ENCODE measurements at regions not wholly inside any gene's neighbourhood (a gene's known extent, or its start where the extent isn't known, plus 50 kb on each side); places are given as distances from the start of the nearest gene placed in this dataset.
A peak's percentile ranks its signal among the peaks of the same experiment; 100 is the strongest.
"Not testable (repeated sequence)": the region's sequence is repeated elsewhere in the genome, so short reads cannot be mapped to it uniquely, and the experiment has no call there.

DNA sequence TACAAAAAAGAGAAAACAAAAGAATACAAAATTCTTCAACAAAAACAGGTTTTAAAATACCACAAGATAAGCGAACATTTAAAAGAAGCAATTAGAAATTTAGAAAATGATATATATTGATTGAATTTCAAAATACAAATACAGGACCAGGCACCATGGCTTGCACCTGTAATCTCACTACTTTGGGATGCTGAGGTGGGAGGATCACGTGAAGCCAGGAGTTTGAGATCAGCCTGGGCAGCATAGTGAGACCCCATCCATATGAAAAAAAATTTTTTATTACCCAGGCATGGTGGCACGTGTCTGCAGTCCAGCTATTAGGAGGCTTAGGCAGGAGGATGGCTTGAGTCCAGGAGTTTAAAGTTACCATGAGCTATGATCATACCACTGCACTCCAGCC is 109.9 kb upstream of the SLC30A5 start:
- DNase-seq (ENCODE audit: low read depth), result no peak

DNA sequence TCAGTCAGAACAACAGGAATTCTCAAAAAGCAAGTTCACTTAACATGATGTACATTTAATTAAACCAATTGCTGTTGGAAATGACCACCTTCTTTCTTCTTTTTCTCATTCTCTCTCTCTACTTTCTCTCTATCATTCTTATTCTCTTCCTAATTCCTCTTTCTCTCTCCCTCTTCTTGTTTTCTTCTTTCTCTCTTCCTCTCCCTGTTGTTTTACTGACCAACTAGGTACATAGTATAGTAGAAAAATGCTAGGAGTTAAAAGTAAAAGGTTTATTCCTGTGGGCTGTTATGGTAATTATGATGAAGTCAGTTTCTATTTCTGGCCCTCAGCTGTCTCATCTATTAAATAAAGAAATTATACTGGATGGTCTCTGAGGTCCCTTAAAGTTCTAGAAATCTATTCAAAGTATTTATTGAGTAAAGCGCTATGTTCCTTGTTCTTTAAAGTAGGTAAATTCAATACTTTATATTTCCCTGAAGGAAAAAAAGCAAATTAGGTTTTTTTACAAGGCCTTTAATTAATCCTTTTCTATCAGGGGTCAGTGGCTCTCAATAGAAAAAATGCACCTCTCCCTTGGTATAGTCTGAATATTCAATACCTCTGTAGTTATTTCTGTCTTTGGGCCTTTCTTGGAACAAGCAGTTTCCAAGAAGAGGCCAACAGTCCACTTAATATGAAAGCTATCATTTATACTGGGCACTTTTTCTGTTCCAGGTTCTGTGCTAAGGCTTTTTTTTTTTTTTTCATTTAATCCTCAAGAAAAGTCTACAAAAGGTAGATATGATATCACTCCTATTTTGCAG is 102.3 kb upstream of the SLC30A5 start:
- no peak for DNase-seq (ENCODE audit: low read depth)

DNA sequence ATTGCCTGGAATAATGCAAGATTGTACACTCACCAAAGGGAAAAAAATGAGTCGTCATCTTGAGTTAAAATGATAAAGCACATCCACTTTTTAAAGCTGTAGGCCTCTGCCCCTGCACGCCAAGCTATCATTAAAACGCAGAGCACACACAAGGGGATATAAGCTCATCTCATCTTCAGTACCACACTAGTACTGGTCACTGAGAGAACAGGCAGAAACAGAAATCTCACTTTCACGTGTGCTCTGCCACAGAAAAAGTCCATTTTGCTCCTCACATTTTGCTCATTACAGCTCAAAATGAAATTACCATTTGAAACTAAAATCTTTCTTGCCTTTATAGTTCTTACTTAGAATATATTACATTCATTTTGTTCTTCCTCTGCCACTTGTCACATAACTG is 99.2 kb upstream of the SLC30A5 start:
- DNase-seq (ENCODE audit: low read depth), result no peak

DNA sequence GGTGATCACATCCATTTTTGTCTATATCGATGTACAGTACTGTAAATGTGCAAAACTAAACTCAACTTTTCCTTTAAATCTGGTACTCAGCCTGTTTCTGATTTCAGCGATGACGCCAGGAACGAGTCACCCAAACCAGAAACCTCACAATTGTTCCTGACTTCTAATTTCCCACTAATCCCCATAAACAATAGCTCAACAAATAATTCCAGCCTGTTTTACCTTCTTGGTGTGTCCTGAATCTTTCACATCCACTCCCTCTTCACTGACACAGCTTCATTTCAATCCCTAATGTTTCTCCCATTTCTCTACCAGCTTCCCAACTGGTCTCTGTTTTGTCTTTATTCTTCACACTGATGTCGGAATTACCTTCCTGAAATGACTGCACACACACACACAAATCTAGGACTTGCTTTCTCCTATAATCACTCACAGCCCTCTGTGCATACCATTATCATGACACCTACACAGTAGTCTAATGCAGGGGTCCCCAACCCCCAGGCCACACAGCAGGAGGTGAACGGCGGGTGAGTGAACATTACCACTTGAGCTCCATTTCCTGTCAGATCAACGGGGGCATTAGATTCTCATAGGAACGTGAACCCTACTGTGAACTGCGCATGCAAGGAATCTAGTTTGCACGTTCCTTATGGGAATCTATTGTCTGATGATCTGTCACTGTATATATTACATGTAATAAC is 97.8 kb upstream of the SLC30A5 start:
- DNase-seq (ENCODE audit: low read depth), result no peak

DNA sequence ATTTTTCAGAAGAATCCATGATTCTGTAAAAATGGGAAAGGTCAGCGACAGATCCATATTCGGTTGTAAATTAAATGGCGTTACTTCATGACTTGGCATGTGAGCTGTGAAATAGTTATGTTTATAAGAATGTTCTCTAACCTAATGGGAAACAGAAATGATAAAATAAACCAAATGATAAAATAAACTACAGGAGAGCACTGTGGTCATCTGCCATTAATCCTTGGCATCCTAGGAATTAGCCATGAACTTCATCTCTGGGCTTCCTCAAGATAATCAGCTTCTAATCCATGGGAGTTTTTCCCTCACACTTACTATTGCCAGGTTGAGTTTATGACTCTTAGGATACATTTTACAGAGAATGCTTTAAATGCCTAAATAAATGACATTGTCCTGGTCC is 94.6 kb upstream of the SLC30A5 start:
- no peak for DNase-seq (ENCODE audit: low read depth)

DNA sequence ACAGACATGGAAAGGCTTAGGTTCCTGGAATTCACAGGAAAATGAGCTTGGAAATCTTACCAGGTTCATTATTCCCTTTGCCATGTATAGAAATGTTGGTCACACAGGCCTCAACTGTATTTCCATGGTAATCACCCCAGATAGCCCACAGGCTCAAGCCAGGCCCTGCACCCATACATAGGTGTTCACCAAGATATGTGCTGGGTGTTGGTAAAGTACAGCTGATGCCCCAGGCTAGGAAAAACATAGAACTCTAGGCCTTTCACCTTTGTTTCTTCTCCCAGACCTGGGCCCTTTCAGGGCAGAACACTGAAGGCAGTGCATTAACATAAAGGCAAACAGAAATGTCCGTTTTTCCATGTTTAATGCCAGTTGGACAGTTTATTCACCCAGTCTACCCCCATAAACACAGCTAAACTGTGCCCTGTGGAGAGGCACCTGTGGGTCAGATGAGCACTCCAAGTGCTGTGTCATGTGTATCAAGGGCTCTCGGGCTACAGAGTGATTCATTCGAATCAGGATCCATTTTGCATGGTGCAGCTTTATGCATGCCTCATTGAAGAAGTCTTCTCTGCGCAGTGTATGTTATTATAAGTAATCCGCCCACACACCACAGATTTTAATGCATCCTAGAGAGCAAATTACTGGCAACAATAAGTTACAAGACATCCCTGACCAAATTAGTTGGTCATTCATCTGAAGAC is 93.4 kb upstream of the SLC30A5 start:
- DNase-seq (ENCODE audit: low read depth), result no peak

DNA sequence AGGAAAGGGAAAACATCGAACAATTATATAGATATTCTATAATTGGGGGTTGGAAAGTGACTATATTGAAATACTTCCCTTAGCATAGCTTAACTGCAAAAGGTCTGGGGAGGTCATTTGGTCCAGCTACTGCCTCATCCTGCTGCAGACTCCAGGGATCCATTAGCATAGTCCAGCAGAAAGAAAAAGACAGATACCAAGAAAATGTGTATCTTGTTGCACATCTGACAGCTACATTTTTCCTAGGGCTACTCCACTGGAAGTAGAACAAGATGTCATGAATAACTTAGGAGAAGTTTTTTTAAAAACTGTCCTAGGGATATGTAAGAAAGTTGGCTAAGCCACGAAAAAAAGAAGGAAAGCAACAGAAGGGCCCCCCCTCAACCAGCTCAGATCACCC is 92.9 kb upstream of the SLC30A5 start:
- DNase-seq (ENCODE audit: low read depth), result no peak

DNA sequence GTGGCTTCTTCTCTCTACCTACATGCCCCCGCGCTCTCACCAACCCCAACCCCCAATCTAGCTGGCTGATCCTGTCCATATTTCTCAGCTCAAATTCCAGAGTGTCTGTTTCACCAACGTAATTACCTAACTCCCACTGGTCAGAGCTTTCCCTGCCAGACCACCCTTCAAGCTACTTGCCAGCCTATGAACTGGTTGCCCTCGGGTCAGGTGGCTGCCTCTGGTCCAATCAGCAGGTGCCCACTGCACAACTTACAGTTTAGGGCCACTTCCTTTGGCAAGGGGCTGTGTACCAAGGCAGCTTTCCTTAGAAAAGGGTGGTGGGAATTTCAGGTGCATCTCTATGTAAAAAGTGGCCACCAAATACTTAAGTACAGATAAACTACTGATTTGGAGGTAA is 92.2 kb upstream of the SLC30A5 start:
- no peak for DNase-seq (ENCODE audit: low read depth)

GRCh38 chr5:69004127-69004526 is 89.7 kb upstream of the SLC30A5 start:
- DNase-seq (ENCODE audit: low read depth), result no peak

- DNase-seq (ENCODE audit: low read depth), result no peak
Measured at GRCh38 chr5:69004676-69005075, 89.1 kb upstream of the SLC30A5 start.

DNA sequence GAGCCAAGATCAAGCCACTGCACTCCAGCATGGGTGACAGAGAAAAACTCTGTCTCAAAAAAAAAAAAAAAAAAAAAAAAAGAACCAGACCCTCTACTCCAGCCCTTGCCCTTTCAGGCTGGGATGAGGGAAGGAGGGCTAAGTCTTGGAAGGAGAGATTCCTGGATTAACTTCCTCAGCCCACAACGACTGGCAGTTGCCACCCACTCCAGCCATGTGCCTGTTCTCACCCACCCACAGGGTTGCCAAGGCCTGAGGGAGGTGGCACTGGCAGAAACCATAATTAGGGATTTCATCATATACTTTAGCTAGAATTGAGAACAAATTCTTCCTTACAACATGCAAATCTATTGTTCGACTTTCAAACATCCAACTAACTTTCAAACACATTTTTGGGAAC is 87.8 kb upstream of the SLC30A5 start:
- no peak for DNase-seq (ENCODE audit: low read depth)

DNA sequence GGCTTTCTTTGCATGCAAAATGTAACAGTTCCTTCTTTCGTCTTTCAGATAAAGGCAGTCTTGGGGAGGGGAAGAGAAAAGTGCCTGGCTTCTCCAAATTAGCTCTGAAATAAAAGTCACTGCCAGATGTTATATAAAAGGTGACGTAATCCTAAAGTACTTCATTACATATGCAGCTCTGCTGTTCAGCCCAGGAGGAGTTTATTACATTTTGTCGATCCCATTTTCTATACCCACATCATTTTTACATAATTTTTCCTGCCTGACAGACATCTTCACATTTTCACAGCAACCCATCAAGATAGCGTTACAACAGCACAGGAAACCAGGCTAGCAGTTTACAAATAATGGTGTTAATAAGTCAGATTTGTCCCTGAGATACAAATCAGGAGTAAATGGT is 86.7 kb upstream of the SLC30A5 start:
- DNase-seq (ENCODE audit: low read depth), result no peak

DNA sequence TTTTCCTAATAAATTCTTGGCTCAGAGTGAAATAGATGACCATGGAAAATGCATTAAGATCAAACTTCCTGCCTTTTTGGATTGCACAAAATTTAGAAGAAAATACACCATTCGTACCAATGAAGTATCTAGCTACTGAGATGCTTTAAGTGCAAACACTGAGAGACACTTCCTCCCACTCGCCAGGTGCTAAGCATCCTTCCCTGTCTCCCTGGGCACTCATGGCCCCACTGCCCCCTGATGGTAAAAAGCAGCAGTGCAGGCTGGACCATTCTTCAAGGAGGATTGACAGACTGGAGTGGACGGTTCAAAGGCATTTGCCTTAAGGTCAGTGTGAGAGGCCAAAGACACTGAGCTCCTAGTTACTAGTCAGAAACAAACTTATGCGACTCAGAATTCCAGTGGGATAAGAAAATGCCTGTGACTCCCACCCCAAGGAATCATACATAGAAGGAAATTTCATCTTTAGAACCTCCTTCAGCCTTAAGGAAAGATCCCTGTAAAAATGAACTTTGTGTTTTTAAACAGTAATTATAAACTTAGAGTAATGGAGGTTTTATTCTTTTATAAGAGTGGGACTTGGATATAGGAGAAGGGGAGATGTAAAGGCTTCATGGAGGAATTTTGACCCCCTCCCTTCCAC is 86.0 kb upstream of the SLC30A5 start:
- peak; percentile 31 for DNase-seq (ENCODE audit: low read depth)

- no peak for DNase-seq (ENCODE audit: low read depth)
Measured at GRCh38 chr5:69010476-69010875, 83.3 kb upstream of the SLC30A5 start.

DNA sequence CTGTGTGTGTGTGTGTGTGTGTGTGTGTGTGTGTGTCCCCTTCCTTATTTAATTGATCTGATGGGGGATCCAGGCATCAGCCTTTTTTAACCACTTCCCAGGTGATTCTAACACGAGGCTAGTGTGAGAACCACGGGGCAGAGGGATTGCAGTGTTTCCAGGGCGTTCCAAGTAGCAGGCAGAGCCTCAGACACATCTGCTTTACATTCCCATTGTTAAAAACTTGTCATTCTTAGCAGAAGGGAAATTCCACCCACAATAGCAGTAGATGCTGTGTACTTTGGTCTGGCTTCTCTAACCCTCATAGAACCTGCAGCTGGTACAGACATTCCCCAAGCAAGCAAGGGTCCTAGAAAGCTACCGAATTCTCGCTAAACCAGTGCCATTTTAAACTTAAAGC is 81.9 kb upstream of the SLC30A5 start:
- DNase-seq (ENCODE audit: low read depth), result no peak

DNA sequence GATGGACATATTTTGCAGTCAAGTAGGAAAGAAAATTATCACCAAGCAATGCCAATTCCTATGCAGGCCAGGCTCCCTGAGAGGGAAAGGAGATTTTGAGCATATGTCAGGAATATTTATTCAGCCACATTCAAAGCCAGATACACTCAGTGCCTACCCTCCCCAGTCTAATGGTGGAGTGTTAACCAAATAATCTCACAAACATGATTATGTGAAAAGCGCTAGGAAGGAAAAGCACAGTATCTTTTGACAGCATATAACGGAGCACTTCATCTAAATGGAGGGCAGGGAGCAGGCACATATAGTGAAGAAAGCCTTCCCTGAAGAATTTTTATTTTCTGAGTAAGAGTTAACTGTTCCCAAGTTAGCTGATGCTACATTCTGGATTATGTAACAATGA is 80.3 kb upstream of the SLC30A5 start:
- DNase-seq (ENCODE audit: low read depth), result no peak

DNA sequence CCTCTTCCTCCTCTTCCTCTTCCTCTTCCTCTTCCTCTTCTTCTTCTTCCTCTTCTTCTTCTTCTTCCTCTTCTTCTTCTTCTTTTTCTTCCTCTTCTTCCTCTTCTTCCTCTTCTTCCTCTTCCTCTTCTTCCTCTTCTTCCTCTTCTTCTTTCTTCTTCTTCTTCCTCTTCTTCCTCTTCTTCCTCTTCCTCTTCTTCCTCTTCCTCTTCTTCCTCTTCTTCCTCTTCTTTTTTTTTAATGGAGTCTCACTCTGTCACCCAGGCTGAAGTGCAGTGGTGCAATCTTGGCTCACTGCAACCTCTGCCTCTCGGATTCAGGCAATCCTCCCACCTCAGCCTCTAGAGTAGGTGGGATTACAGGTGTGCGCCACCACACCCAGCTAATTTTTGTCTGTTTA is 79.8 kb upstream of the SLC30A5 start:
- DNase-seq (ENCODE audit: low read depth), result not testable (repeated sequence)

DNA sequence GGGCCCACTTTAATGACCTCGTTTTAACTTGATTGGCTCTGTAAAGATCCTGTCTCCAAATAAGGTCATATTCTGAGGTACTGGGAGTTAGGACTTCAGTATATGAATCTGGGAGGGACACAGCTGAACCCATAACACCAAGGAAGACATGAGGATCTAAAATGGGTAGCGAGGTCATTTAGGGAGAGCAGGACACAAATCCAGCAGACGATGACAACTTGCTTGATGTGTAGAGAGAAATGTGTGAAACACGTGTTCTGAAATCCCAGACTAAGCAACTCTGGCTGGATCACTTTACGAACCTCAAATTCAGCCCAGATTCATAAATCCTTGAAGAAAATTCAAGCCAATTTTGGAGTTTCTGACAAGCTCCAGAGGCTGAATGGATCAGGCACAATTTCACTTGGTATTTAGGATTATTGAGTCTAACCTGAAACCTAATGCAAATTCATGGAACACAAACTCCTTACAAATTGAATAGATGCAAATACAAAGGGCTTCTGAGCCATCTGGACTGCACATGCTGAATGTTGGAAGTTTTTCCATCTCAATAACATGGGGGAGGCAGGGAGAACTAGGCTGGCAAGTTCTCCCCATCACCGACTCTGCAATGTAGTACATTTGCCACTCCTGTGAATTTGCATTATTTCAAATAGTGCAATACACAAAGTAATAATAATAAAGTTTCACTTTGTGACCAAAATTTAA is 74.0 kb upstream of the SLC30A5 start:
- no peak for DNase-seq (ENCODE audit: low read depth)

DNA sequence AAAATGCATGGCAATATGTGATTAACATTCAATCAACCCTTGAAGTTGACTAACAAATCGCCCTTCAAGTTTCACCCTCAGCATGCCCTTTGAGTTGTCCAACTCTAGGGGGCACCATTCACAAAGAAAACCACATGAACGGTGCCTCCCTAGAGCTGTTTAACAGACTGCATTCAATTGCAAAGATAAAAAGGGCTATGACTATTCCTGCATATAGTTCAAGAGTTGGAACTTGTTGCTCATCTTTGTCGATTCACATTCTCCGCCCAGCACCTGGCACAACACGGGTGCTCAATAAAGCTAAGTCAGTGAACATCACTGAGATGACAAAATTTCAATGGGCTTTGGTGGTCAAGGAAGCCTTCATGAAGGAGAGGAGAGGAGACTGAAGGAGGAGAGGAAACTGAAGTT is 69.6 kb upstream of the SLC30A5 start:
- DNase-seq (ENCODE audit: low read depth), result no peak

DNA sequence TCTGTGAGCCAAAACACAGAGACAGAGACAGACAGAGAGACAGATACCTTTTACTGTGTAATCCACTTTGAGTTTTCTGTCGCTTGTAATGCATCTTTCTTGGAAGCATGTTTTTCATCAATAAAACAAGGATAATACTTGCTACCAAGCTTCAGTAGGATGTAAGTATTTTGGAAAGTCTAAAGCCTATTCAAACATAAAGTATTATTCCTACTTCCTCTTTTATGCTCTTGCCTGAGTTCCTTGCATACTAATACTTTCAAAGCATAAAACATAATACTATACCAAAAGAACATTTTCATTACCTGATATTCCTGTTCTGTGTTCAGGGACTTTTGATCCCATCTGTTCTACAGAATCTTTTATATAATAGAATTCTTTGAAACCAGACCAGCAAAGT is 64.5 kb upstream of the SLC30A5 start:
- no peak for DNase-seq (ENCODE audit: low read depth)

DNA sequence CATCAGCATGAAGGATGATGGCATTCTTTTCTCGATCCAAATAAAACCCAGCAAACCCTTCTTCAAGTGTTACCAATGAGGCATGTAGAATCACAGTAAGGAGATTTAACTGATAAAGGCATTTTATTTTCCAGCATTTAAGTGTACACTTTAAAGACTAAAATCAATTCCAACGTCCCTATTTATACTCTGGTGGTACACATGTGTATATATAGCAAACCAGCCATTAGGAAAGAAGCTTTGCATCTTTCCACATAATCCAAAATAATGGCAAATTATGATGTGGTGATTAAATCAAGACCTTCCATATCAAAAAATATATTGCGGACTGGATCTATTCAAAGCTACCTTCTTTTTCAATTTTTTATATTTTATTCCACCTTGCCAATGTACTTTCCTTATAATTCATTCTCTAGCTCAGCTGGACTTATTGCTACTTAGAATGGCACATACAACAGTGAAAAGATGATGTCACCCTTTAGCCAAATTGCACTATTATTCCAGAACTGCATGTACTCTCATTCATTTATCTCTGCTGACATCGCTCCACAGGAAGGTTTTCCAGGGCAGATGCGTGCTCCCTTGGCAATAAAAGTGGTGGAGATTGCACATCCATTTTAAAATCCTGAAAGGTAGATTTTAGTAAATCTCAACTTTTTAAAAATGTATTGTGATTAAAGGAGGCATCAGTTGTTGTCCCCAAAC is 63.3 kb upstream of the SLC30A5 start:
- no peak for DNase-seq (ENCODE audit: low read depth)

Data from stimulated activated CD8-positive, alpha-beta memory T cell treated with anti-CD3 and anti-CD28 coated beads, Interleukin-12 subunit alpha, Interleukin-12 subunit beta, amount 100 ng/mL, for 4 hours (primary cell).